GM13976 (cell line): ENCODE measurements at regions not wholly inside any gene's neighbourhood (a gene's known extent, or its start where the extent isn't known, plus 50 kb on each side); places are given as distances from the start of the nearest gene placed in this dataset.

Source experiments
- DNase-seq: peaks from one replicate; pipeline ENCODE4 v3.0.0; 2012; ENCODE audit warnings: low spot score
- in situ Hi-C: fragments of 300-500 bp; cut with MboI; formaldehyde crosslinking; loops from one replicate; pipeline ENCODE4 v1.12.0; 2022; ENCODE audit warnings: low sequenced_read_pairs, mixed read lengths, inconsistent platforms; ENCODE audit not compliant: unreplicated experiment
- TF ChIP-seq, protein P1 (sequence below): IDR thresholded peaks from 2 replicates; pipeline ENCODE4 v1.5.1; 2012; ENCODE audit warnings: borderline replicate concordance, mild to moderate bottlenecking; ENCODE audit not compliant: insufficient read depth; ENCODE audit errors: extremely low read depth, missing control alignments, control extremely low read depth

DNA sequence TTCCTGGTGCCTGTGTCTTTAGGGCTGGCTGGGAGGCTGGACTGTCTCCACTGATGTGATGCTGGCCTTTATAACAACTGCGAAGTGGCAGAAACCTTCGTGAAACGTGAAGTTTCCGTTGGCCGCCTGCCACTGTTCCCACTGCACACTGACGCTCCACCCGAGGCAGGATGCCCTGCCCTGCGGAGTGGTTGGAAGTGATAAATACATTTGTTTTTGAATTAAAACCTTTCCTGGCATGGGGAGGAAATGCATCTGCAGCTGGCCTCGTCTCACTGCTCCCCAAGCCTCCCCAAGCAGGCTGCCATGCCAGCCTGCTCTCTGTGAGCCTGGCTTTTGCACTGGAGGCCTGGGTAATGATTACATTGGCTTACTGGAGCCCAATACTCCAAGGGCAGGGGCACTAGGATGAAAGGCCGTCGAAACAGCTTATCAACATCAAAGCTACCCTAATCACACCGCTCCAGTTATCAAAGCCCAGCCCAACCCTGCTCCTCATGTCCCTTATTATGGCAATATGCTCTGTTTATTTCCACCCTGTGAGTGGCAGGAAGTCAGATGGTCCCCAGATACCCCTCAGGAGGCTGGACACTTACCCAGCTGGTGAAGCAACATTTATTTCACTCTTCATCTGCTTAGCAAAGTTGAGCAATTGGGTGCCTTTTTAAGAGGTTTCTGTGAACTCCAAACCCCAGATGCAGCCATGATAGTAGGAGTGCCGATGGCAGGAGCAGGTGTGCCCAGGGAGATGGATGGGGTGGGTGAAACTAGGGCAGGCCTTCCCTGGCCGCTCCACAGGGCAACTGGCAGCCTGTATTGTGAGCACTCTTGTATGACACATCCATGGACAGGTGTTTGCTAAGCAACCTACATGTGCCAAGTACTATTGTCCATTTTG lies 97.4 kb upstream of the ITGA6 start:
- TF ChIP-seq, protein P1, sequence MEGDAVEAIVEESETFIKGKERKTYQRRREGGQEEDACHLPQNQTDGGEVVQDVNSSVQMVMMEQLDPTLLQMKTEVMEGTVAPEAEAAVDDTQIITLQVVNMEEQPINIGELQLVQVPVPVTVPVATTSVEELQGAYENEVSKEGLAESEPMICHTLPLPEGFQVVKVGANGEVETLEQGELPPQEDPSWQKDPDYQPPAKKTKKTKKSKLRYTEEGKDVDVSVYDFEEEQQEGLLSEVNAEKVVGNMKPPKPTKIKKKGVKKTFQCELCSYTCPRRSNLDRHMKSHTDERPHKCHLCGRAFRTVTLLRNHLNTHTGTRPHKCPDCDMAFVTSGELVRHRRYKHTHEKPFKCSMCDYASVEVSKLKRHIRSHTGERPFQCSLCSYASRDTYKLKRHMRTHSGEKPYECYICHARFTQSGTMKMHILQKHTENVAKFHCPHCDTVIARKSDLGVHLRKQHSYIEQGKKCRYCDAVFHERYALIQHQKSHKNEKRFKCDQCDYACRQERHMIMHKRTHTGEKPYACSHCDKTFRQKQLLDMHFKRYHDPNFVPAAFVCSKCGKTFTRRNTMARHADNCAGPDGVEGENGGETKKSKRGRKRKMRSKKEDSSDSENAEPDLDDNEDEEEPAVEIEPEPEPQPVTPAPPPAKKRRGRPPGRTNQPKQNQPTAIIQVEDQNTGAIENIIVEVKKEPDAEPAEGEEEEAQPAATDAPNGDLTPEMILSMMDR, result no peak
- no peak for DNase-seq
- in situ Hi-C loops, result no loop called here

DNA sequence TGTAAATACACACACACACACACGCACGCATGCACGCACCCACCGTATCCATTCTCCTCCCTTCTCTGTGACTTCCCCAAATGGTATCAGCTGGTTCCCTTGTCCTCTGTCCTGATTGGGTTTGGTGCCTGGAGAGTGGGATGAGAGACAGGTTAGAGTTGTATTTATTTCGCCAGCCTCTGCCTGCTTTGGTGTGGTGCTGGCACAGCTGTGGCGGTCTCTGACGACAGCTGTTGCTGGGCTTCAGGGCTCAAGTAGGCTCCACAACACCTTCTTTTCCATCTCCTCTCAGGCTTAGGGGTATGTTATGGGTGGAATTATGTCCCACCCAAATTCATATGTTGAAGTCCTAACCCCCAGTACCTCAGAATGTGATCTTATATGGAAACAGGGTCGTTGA lies 94.9 kb upstream of the ITGA6 start:
- DNase-seq, result no peak
- TF ChIP-seq, protein P1, result no peak
- in situ Hi-C loops, result no loop called here

DNA sequence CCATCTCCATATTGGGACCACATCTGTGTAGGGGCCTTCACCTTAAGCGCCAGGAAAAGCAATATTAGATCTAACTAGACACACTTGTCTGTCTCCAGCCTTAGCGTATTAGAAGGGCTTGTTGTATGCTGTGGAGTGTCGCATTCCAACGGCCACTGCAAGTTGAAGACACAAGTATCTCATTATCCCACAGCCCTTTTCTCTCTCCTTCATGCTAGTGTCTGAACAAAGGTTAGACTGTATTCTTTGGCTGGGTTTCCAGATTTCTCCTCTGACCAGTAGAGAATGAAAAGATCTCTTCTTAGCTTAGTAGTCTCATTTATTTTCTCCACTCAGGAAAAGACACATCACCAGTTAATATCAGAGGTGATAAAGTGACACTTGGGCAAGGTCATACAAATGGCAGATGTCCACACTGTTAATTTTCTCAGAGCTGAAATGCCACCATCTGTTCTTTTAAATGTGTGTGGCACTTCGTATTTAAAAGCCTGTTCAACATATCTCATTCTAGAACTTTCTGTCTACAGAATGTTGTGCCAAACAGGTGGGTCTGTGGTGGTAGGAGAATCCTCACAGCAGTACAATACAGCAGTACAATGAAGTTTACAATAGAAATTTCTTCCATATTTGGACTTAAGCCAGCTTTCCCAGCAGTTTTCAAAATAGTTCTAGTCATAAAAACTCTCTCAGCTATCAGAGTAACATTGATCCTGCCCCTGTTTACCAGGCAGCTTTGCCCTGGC lies 94.0 kb upstream of the ITGA6 start:
- TF ChIP-seq, protein P1, result no peak
- no peak for DNase-seq
- in situ Hi-C loops, result no loop called here

DNA sequence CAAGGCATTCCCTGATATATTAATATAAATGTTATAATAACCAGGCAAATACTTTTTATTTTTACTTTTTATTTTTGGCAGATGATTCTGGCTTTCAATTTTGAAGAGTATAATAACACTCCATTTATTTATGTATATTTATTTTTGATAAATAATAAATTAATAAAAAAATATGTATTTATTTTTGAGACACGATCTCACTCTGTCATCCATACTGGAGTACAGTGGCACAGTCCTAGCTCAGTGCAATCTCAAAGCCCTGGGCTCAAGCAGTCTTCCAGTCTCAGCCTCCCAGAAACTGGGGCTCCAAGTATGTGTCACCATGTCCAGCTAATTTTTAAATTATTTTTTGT lies 93.4 kb upstream of the ITGA6 start:
- in situ Hi-C loops, result no loop called here
- no peak for DNase-seq
- TF ChIP-seq, protein P1, result no peak

DNA sequence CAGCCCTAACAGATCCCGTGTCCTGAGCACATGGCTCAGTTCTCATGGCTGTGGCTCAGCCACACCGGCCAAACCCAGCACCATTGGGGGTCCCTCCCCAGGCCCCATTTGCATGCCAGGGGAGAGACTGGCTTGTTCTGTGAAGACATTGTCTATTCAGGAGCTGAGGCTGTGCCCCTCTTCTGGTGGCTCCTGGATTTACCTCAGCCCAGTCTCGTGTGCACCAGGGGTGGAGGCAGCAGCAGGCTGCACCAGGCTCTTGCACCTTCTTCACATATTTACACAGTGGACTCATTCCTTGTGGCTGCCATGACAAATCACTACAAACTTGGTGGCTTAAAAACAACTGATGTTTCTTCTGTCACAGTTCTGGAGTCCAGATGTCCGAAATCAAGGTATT lies 92.4 kb upstream of the ITGA6 start:
- in situ Hi-C loops, result no loop called here
- TF ChIP-seq, protein P1, result no peak
- DNase-seq, result no peak

DNA sequence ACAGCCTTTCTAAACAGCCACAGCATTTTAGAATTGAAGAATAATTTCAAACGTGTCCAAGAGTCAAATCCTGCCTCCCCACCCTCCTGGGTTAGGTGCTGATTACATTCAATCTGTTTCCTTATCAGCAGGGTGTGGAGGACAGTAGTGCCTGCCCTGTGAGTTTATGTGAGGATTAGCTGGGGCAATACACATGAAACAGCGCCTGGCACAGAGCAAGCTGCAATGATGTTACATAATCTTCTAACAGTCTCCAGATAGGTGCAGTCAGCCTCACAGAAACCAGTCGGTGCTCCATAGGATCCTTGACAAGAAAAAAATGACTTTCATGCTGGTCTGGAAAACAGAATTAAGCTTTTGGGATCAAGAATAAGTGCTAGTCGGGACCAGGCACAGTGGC lies 91.7 kb upstream of the ITGA6 start:
- TF ChIP-seq, protein P1, result no peak
- DNase-seq, result no peak

DNA sequence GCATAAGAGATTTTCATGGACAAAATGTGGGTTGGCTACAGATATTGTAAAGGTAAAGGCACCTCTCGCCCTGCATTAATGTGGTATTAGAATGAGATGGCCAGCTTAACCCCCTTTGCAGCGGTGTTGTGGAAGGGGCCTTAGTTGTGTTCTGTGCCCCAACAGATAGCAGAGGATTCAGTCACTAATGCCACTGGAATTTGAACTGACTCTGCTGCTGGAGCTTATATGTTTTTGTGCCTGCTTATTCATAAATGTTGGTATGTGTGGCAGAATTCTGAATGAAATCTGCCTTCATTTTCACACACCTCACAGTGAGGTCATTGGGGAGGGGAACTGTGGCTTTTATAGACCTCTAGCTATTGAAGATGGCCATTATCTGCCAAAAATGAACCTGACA lies 90.7 kb upstream of the ITGA6 start:
- TF ChIP-seq, protein P1, result no peak
- no peak for DNase-seq
- in situ Hi-C loops, result no loop called here

More for the DNA sequence above, 91.7 kb upstream of the ITGA6 start:
- in situ Hi-C loops, result no loop called here
